ENCODE measurements at regions not wholly inside any gene's neighbourhood (a gene's known extent, or its start where the extent isn't known, plus 50 kb on each side); places are given as distances from the start of the nearest gene placed in this dataset.
"Not testable (repeated sequence)": the region's sequence is repeated elsewhere in the genome, so short reads cannot be mapped to it uniquely, and the experiment has no call there.

DNA sequence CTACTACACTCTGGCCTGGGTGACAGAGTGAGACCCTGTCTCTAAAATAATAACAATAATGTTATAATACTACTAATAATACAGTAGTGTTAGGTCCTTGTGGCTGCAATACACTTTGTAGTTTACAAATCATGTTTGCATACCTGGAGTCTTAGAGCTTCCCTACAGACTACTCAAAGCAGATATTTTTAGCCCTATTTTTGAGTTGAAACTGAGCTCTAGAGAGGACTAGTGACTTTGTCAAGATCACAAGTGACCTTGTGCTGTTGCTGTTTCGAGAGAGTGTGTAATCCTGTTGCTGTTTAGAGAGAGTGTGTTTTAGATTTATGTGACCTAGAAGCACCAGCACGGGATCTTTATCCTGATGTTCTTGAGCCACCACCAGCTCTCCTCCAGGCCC, 105.3 kb upstream of the RNU6-1 start:
- DNase-seq (ENCODE audit: low read depth, low spot score) = no peak

DNA sequence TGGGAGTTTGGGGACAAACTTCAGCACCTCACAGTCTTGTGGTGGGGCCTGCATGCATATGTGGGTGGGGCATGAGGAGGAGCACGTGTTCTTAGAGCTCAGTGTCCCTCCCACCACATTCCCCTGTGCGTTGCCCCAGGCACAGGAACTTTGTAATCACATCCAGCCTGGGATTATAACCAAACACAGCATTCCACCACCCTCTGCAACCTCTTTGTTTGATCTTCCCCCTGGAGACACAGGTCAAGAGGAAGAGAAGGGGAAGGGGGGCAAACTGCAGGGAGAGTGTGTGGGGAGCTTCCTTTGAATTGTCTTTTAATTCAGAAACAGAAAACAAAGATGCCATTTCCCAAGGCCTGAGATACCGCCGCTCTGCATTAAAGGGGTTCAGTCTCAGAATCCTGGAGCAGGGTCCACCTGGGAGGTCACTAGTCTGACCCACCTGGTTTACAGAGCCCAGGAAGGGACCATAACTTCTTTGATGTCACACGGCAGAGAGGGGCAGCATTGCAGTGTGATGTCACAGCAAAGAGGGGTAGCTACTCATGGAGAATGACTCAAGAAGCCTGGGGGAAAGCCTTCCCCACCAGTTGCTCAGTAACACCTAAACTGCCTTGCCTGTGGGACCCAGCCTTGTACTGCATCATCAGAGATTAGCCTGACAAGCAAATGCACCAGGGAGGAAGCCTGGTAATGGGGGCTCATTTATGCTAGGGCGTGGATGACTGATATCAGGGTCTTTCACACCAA, 106.3 kb upstream of the RNU6-1 start:
- DNase-seq (ENCODE audit: low read depth, low spot score) = peak; percentile 58

DNA sequence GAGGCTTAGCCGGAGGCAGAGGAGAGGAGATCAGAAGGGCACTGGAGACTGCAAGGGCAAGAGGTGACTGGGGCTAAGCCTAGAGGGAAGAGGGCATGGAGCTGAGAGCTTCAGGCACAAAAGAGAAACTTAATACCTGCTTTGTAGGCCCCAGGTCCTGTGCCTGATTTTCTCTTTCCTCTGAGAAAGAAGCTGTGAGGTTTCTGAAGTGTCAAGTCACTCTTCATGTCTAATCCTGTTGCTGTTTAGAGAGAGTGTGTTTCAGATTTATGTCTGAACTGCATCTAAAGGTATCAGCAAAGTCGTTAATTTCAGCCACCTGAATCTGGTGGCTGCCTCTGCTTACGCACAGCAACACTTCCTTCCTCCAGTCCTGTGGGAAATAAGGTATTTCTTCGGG, 106.9 kb upstream of the RNU6-1 start:
- no peak for DNase-seq (ENCODE audit: low read depth, low spot score)

DNA sequence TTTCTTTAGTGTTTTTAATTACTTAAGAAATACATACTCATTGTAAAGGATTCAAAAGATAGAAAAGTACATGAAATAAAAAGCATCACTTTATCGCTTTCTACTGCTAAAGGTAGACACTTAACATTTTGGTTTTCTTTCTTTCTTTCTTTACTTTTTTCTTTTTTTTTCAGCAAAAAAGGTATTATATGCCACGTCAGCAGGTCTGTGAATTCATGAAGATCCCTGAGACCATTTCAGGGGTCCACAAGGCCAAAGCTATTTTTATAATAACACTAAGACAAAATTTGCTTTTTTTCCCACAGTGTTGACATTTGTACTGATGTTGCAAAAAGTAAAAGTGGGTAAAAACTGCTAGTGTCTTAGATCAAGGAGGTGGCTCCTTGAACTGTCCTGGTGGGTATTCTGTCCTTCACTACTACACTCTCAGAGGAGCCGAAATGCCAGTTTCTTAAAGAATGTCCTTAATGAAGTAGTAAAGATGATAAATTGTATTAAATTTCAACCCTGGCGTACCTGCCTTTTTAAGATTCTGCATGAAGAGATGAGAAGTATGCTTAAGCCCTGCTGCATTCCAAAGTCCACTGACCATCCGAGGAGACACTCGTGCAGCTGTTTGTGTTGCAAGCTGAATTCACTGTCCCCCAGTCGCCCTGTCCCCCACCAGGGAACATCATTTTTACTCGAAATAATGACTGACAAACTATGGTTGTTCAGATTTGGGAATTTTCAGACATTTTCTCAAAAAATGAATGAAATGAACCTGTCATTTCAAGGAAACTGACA, 106.7 kb upstream of the PIAS1 start:
- no peak for DNase-seq (ENCODE audit: low read depth, low spot score)

DNA sequence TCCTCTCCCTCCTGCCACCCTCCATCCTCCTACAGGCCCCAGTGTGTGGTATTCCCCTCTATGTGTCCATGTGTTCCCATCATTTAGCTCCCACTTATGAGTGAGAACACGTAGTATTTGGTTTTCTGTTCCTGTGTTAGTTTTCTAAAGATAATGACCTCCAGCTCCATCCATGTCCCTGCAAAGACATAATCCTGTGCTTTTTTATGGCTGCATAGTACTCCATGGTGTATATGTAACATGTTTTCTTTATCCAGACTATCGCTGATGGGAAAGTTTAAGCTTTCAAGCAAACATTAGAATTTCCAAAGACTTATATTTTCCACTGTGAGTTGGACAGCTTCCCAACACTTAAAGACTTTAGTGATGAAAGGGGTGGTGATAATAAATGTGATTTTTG, 105.9 kb upstream of the PIAS1 start:
- no peak for DNase-seq (ENCODE audit: low read depth, low spot score)

DNA sequence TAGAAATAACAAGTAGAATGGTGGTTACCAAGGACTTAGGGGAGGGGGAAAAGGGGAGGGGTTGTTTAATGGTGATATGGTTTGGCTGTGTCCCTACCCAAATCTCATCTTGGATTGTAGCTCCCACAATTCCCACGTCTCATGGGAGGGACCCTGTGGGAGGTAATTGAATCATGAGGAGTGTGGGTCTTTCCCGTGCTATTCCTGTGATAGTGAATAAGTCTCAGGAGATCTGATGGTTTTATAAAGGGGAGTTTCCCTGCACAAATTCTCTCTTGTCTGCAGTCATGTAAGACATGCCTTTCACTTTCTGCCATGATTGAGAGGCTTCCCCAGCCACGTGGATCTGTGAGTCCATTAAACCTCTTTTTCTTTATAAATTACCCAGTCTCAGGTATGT, 102.9 kb upstream of the PIAS1 start:
- DNase-seq (ENCODE audit: low read depth, low spot score) = not testable (repeated sequence)

DNA sequence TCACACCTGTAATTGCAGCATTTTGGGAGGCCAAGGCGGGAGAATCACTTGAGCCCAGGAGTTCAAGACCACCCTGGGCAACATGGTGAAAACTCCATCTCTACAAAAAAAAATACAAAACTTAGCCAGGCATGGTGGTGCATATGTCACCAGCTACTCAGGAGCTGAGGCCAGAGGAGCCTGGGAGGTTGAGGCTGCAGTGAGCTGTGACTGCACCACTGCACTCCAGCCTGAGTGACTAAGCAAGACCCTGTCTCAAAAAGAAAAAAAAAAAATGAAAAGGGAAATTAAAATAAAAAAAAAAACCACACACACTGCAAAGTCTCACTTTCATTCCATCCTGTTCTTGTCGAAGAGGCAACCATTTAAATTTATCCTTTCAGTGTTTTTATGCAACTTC, 100.8 kb upstream of the PIAS1 start:
- DNase-seq (ENCODE audit: low read depth, low spot score) = no peak

DNA sequence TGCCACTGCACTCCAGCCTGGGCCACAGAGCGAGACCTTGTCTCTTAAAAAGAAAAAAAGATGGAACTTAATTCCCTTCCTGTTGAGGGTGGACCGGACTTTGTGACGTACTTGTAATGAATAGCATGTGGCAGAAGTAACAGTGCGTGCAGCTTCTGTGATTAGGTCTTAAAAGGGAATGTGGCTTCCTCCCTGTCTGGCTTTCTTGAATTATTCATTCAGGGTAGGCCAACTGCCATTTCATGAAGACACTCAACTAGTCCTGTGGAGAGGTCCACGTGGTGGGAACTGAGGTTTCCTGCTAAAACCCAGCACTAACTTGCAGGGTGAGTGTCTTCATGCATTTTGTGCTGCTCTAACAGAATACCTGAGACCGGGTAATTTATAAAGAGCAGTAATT, 98.9 kb upstream of the PIAS1 start:
- no peak for DNase-seq (ENCODE audit: low read depth, low spot score)

DNA sequence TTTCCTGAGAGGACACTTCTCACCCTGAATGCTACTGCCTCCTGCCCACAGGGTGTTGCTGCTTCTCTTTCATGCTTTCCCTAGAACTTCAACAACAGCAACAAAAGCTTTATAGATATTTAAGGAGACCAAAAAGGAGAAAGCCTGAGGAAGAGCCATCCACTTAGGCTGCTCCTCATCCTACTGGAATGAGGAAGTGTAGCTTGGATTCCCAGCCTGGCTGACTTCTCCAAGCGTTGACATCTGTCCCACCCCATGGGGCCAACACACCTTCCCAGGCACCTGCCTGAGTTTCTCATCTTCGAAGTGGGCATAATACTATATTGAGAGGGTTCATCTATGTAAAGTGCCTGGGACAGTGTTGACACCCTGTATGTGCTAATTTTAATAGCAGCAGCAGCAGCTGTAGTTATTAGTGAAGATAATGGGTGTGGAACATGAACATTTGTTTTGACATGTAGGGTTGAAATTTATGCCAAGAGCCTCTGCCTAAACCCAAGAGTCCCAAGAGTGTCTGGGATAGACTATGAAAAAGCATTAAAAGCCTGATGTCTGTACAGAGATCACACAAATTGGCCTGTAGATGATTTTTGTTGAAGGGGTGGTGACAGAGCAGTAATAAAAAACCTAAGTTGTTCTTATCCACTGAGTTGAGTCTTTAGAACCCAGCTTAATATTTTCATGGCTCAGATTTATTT, 96.5 kb upstream of the PIAS1 start:
- DNase-seq (ENCODE audit: low read depth, low spot score) = no peak

DNA sequence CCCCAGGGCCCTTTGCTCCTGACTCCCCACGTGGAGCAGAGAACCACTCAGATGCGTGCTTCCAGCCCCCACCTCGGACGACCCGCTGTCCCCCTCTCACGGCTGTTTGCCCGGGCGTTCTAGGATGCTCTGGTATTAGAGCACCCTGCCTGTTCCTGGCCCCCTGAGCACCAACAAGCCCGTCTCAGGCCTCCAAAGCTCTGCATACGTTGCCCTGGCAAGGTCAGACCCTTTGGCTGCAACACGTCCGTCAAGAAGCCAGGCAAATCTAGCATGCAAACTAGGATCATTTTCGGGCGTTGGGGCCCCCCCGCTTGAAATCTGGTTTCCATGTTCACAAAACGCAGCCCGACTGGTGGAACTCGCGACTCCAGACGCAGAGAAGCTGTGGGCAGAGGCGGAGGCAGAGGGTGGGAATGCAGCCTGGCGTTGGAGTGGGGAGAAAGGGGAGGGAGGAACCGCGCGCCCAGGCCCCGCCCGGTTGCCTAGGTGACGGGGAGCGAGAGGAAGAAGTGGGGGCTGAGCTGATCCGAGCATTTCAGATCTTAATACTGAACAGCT, 86.2 kb upstream of the PIAS1 start:
- DNase-seq (ENCODE audit: low read depth, low spot score) = no peak

DNA sequence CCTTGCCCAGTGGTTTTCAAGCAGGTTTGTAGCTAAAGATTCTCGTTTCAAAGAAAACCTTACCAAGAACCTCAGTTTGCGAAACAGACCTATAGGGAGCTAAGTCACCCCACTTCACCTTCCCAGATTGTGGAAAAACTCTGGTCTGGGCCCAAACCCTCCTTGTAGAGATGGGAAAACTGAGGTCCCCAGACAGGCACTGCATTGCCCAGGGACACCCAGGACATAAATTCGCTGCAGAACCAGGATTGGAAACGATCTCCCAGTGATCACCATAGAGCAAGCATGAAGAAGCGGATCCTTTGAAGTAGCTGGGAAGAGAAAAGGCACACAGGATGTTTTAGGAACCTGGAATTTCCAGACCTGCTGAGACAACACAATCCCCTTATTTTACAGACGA, 85.6 kb upstream of the PIAS1 start:
- no peak for DNase-seq (ENCODE audit: low read depth, low spot score)

DNA sequence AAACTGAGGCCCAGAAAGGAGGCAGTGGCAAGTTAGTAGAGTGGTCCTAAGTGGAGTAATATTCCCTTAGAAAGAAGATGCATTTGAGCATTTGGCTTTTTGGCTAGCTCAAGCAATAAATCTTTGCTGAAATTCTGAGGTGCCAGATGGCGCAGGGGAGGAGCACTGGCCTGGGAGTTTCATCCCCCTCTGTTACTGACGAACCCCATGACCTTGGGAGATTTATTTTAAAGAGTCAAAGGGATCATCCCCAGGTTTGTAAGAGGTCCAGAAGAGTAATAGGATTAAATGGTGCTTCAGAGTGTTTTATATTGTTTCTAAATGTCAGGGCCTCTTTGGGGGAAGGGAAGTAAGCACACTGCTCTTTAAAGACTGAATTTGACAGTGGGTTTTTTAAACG, 85.1 kb upstream of the PIAS1 start:
- no peak for DNase-seq (ENCODE audit: low read depth, low spot score)

DNA sequence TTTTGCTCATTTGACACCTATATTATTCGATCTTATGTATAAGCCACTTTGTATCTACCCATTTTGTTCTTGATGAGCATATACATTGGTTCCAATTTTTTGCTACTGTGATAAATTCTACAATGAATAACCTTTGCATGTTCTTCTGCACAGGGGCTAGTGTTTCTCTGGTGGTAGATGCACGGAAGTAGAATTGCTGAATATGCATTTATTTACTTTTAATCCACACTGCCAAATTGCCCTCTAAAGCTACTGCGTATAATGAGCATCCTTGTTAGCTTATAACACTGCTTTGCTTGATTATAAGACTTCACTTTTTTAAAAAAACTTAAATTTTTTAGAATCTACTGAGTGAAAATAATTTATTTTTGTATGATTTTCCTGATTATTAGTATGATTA, 84.2 kb upstream of the PIAS1 start:
- DNase-seq (ENCODE audit: low read depth, low spot score) = no peak

DNA sequence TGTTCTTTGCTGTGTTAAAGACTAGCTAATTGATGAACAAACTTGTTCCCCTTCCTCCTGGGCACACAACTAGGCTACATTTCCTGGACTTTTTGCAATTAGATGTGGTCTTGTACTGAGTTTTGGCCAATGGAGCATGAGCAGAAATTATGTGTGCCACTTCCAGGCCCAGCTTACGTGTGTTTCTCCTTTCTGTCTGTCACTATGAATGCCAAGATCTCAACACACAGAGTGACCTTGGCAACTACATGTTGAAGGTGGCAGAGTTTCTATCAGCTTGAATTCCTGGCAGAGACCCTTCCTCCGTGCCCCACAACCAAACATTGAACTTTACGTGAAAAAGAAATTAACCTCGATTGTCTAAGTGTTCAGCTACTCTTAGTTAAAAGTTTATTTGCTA, 81.7 kb upstream of the PIAS1 start:
- no peak for DNase-seq (ENCODE audit: low read depth, low spot score)

DNA sequence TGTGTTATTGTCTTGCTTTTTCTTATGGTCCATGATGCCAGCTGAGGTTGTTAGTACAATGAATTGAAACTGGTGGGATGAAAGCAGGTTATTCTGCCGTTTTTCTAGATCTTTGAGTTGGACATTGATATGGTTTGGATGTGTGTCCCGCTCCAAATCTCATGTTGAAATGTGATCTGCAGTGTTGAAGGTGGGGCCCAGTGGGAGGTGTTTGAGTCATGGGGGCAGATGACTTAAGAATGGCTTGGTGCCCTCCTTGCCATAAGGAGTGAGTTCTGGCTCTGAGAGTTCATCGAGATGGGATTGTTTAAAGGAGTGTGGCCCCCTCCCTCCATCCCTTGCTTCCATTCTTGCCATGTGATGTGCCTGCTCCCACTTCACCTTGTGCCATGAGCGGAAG, 80.3 kb upstream of the PIAS1 start:
- no peak for DNase-seq (ENCODE audit: low read depth, low spot score)

DNA sequence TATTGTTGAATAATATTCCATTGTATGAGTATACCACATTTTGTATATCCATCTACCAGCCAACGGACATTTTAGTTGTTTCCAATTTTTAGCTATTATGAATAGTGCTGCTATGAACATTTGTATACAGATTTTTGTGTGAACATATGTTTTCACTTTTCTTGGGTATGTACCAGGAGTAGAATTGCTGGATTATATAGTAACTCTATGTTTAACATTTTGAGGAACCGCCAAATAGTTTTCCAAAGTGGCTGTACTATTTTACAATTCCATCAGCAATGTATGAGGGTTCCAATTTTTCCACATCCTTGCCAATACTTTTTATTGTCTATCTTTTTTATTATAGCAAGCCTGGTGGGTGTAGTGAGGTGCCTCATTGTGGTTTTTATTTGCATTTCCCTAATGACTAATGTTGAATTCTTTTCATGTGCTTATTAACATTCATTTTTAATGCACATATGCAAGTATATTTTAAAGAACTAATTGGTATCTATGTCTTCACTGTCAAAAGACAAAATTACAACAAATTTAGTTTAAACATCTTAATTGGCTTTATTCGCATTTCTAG, 77.5 kb upstream of the PIAS1 start:
- no peak for DNase-seq (ENCODE audit: low read depth, low spot score)

DNA sequence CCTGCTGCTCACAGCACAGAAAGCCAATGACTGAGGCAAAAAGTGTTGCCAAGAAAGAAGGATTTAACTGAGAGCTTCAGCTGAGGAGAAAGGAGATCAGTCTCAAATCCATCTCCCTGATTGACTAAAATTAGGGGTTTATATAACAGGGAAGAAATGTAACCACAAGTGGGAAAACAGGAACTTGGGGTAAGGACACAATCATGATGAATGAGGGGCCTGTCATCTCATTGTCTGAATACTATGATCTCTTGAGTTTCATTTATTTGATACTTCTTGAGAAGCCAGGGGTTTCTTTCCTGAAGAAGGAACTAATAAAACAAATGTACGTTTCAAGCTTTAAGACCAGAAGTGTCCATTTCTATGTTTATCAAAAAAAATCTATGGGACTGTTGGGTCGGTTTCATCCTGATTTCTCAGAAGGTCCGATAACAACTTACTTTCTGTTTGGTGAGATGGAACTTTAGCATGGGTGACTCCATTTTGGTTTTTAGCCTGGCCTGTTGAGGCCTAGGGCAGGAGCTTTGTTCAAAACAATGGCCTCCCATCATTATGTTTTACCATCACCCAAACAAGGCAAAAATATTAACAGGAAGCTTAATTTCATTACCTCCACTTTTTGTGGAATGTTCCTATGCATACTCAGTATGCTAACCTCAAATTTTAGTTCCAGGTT, 76.6 kb upstream of the PIAS1 start:
- no peak for DNase-seq (ENCODE audit: low read depth, low spot score)

DNA sequence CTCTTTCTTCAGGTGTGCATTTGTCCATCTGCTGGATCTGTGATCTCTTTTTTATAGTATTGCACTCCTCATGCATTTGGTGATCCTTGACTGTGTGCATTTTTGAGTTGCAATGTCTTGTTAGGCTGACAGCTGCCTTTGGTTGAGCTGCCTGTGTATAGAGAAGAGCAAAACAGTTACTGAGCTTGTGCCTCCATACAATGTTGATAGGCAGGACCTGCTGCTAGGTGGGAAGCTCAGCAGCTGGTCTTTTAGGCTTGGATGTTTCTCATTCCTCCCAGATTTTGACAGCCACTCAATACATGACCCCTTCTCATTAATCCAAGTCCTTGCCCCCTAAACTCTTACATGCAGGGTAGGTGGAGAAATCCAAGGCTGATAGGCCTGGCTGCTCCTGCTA, 74.8 kb upstream of the PIAS1 start:
- DNase-seq (ENCODE audit: low read depth, low spot score) = no peak

DNA sequence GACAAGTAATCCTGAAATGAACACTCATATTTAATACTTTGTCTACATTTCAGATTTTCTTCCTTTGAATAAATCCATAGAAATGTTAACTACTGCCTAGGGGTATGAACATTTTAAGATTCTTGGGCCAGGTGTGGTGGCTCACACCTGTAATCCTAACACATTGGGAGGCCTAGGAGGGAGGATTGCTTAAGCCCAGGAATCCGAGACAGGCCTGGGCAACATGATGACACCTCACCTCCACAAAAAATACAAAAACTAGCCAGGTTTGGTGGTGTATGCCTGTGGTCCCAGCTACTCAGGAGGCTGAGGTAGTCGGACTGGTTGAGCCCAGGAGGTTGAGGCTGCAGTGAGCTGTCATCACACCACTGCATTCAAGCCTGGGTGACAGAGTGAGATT, 73.9 kb upstream of the PIAS1 start:
- no peak for DNase-seq (ENCODE audit: low read depth, low spot score)

DNA sequence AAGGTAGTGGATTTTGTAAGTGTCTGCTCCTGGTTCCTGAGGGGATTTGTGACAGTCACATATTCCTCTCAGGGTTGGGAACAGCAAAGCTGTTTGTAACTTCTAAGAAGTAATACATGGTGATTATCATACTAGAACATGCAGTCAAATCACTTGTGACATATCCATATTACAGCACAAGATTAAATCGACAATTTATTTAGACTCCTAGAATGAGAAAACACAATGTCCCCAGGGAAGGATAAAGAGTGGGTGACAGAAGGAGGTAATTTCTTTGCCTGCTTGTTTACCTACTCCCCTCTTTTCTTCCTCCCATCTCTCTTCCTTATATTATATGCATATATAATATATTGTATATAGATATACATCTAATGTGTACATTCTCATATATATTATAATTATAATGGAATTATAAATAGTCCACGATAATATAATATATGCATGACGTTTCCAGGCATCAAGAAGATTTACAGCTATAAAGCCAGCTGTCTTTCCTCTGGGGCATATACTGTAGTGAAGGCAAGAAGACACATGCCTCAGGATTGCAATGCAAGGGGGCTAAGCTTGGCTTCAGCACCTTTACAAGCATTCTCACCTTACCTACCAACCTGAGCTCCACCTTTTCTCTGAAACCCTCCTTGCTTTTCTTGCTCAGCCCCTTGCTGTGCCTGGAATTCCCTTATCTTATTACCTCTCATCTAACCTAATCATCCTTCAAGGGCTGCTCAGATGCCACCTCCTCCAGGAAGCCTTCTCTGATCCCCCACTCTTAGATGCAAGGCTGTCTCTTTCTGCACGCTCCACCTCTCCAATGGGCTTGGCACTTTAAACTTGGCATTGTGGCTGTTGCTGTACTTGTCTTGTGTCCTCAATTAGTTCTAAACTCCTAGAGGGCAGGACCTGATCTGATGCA, 73.1 kb upstream of the PIAS1 start:
- no peak for DNase-seq (ENCODE audit: low read depth, low spot score)
